Iris pigment epithelial cell (primary cell): ENCODE measurements at regions not wholly inside any gene's neighbourhood (a gene's known extent, or its start where the extent isn't known, plus 50 kb on each side); places are given as distances from the start of the nearest gene placed in this dataset.
A peak's percentile ranks its signal among the peaks of the same experiment; 100 is the strongest.

Experiments
- DNase-seq: peaks from one replicate; pipeline ENCODE4 v3.0.0-alpha.2; 2011; ENCODE audit warnings: low read depth

GRCh38 chr1:79312438-79312837 is 305.9 kb upstream of the ADGRL4 start:
- no peak for DNase-seq

- DNase-seq, result no peak
Measured at GRCh38 chr1:79310609-79311008, 304.1 kb upstream of the ADGRL4 start.

- DNase-seq, result peak; percentile 4
Measured at GRCh38 chr1:79304131-79304530, 297.6 kb upstream of the ADGRL4 start.

GRCh38 chr1:79303040-79303439 is 296.5 kb upstream of the ADGRL4 start:
- no peak for DNase-seq

GRCh38 chr1:79302380-79302930 is 295.9 kb upstream of the ADGRL4 start:
- DNase-seq, result no peak

- DNase-seq, result peak; percentile 0
Measured at GRCh38 chr1:79295967-79296366, 289.4 kb upstream of the ADGRL4 start.

GRCh38 chr1:79293611-79294010 is 287.1 kb upstream of the ADGRL4 start:
- peak; percentile 2 for DNase-seq

GRCh38 chr1:79290927-79291474 is 284.5 kb upstream of the ADGRL4 start:
- DNase-seq, result no peak

- DNase-seq, result no peak
Measured at GRCh38 chr1:79287982-79288381, 281.5 kb upstream of the ADGRL4 start.

GRCh38 chr1:79285667-79286066 is 279.1 kb upstream of the ADGRL4 start:
- DNase-seq, result no peak

GRCh38 chr1:79283451-79283850 is 276.9 kb upstream of the ADGRL4 start:
- no peak for DNase-seq

- no peak for DNase-seq
Measured at GRCh38 chr1:79281442-79281841, 274.9 kb upstream of the ADGRL4 start.

- no peak for DNase-seq
Measured at GRCh38 chr1:79271759-79272158, 265.2 kb upstream of the ADGRL4 start.

GRCh38 chr1:79264975-79265818 is 258.7 kb upstream of the ADGRL4 start:
- DNase-seq, result no peak

GRCh38 chr1:79264285-79264684 is 257.8 kb upstream of the ADGRL4 start:
- no peak for DNase-seq

- no peak for DNase-seq
Measured at GRCh38 chr1:79262745-79263258, 256.3 kb upstream of the ADGRL4 start.

GRCh38 chr1:79259390-79260336 is 253.1 kb upstream of the ADGRL4 start:
- DNase-seq, result peak; percentile 52

GRCh38 chr1:79255421-79255820 is 248.9 kb upstream of the ADGRL4 start:
- DNase-seq, result no peak

- DNase-seq, result no peak
Measured at GRCh38 chr1:79252598-79252997, 246.1 kb upstream of the ADGRL4 start.

GRCh38 chr1:79239840-79240239 is 233.3 kb upstream of the ADGRL4 start:
- no peak for DNase-seq

- peak; percentile 8 for DNase-seq
Measured at GRCh38 chr1:79235301-79236002, 228.9 kb upstream of the ADGRL4 start.
